Activated naive CD8-positive, alpha-beta T cell treated with anti-CD3 and anti-CD28 coated beads, Interleukin-2, amount 10 ng/mL, durations not matched to agents 7 days and 5 days (primary cell): ENCODE measurements at regions not wholly inside any gene's neighbourhood (a gene's known extent, or its start where the extent isn't known, plus 50 kb on each side); places are given as distances from the start of the nearest gene placed in this dataset.
"Not testable (repeated sequence)": the region's sequence is repeated elsewhere in the genome, so short reads cannot be mapped to it uniquely, and the experiment has no call there.

Experiments
- ATAC-seq: fragments of 150-1000 bp; cut with Tn5 transposase; one replicate; pipeline ENCODE4 v1.10.0; 2021; ENCODE audit warnings: low read depth, moderate library complexity
- POLR2A ChIA-PET: fragments of 350-600 bp; sonication (Branson Sonifier 250); formaldehyde crosslinking; loops from one replicate; lab custom pipeline; 2021; ENCODE audit warnings: antibody characterized with exemption; lab: Charles Lee
- DNase-seq: peaks from one replicate; pipeline ENCODE4 v3.0.0; 2021
- H3K27ac Mint-ChIP-seq: one replicate; pipeline ENCODE4 v1.8.0; 2022; ENCODE audit warnings: mild to moderate bottlenecking, mixed read lengths
- H3K27me3 Mint-ChIP-seq: one replicate; pipeline ENCODE4 v1.8.0; 2022; ENCODE audit warnings: mild to moderate bottlenecking, moderate library complexity, mixed read lengths
- H3K36me3 Mint-ChIP-seq: one replicate; pipeline ENCODE4 v1.8.0; 2021; ENCODE audit warnings: mild to moderate bottlenecking, mixed read lengths
- H3K4me1 Mint-ChIP-seq: one replicate; pipeline ENCODE4 v1.8.0; 2021; ENCODE audit warnings: mixed read lengths
- H3K4me3 Mint-ChIP-seq: one replicate; pipeline ENCODE4 v1.8.0; 2022; ENCODE audit warnings: mild to moderate bottlenecking, moderate library complexity, mixed read lengths
- H3K9me3 Mint-ChIP-seq: one replicate; pipeline ENCODE4 v1.8.0; 2021; ENCODE audit warnings: mixed read lengths

GRCh38 chr4:126637706-126638105 is 995.1 kb upstream of the INTU start:
- H3K9me3 Mint-ChIP-seq, result peaks cover 2% of the 10 kb centered on the region
- no peaks in the 10 kb centered on the region for H3K4me1 Mint-ChIP-seq
- no peak for DNase-seq
- H3K27ac Mint-ChIP-seq, result no peak overlapping the region
- H3K36me3 Mint-ChIP-seq, result no peaks in the 10 kb centered on the region
- H3K27me3 Mint-ChIP-seq, result no peaks in the 10 kb centered on the region
- H3K4me3 Mint-ChIP-seq, result no peak overlapping the region
- ATAC-seq, result no peak
- POLR2A ChIA-PET, result no interaction called here

- Mint-ChIP-seq H3K27ac (no peak overlapping the region), H3K36me3 (no peaks in the 10 kb centered on the region), H3K27me3 (no peaks in the 10 kb centered on the region), H3K9me3 (peaks cover under 1% of the 10 kb centered on the region), H3K4me3 (no peak overlapping the region), H3K4me1 (no peaks in the 10 kb centered on the region)
- POLR2A ChIA-PET, result no interaction called here
- ATAC-seq (no peak), DNase-seq (no peak)
Measured at GRCh38 chr4:126647320-126647719, 985.4 kb upstream of the INTU start.

DNA sequence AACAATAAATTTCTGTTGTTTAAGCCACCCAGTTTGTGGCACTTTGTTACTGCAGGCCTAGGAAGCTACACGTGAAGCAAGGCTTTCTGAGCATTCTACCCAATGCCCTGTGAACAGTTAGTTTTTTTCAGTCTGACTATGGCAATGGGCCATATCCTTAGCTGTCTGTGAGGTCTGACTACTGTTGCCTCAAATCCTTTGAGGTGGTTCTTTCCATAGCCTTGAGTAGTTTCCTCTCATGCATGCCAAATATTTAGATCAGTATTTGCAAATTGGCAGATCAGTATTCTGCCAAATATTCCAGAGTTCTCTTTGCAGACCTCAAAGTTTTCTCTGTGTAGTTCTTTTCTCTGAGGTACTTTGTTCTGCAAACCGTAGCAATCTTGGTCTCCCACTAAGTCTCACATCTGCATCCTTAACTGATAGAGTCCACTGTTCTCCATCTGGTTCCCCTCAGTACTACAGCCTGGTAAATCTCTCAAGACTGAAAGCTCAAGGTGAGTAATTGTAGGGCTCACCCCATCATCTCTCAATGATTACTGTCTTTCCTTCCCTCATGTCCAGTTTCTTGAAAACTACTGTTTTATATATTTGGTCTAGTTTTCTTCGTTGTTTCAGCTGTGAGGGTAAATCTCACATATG is 984.9 kb upstream of the INTU start:
- no peaks in the 10 kb centered on the region for H3K4me1 Mint-ChIP-seq
- POLR2A ChIA-PET, result no interaction called here
- no peak overlapping the region for H3K27ac Mint-ChIP-seq
- no peak for ATAC-seq
- no peaks in the 10 kb centered on the region for H3K9me3 Mint-ChIP-seq
- no peak overlapping the region for H3K4me3 Mint-ChIP-seq
- no peaks in the 10 kb centered on the region for H3K27me3 Mint-ChIP-seq
- DNase-seq, result no peak
- H3K36me3 Mint-ChIP-seq, result no peaks in the 10 kb centered on the region

DNA sequence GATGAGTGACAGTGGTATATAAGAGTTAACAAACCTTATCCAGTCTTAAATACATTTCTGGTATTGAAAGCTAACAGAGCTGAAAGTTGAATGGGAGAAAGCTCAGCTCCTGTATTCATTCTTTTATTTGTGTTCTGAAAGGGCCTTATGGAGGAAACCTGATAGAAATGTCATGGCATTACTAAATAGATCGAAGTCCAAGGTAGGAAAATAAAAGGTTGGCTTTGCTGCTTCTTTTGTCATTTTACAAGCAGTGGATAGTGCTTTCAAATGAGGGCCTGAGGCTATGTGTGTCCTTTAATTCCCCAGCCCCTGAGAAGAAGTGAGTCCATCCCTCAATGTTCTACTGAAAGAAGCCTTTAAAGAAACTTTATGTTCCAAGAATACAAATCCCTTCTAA is 974.3 kb upstream of the INTU start:
- Mint-ChIP-seq H3K27ac (no peak overlapping the region), H3K9me3 (no peaks in the 10 kb centered on the region), H3K4me1 (no peaks in the 10 kb centered on the region), H3K36me3 (no peaks in the 10 kb centered on the region), H3K4me3 (no peak overlapping the region), H3K27me3 (no peaks in the 10 kb centered on the region)
- DNase-seq, result no peak
- POLR2A ChIA-PET, result no interaction called here
- no peak for ATAC-seq

DNA sequence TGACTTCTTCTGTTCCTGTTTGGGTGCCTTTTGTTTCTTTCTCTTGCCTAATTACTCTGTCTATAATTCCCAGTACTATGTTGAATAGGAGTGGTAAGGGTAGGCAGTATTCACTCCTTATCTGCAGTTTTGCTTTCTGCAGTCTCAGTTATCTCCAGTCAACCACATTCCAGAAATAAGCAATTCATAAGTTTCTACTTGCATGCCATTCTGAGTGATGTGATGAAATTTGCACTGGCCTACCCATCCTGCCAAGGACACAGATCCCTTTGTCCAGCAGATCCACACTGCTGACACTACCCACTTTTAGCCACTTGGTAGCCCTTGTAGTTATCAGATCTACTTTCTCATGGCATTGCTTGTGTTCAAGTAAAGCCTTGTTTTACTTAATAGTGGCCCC is 971.6 kb upstream of the INTU start:
- ATAC-seq (no peak), DNase-seq (no peak)
- no peaks in the 10 kb centered on the region for H3K9me3 Mint-ChIP-seq
- no peak overlapping the region for H3K4me3 Mint-ChIP-seq
- H3K4me1 Mint-ChIP-seq, result no peaks in the 10 kb centered on the region
- no peaks in the 10 kb centered on the region for H3K36me3 Mint-ChIP-seq
- no peak overlapping the region for H3K27ac Mint-ChIP-seq
- H3K27me3 Mint-ChIP-seq, result no peaks in the 10 kb centered on the region
- POLR2A ChIA-PET, result no interaction called here

GRCh38 chr4:126664839-126665238 is 967.9 kb upstream of the INTU start:
- Mint-ChIP-seq H3K9me3 (no peaks in the 10 kb centered on the region), H3K27me3 (no peaks in the 10 kb centered on the region), H3K27ac (no peak overlapping the region), H3K4me3 (no peak overlapping the region), H3K36me3 (no peaks in the 10 kb centered on the region), H3K4me1 (no peaks in the 10 kb centered on the region)
- ATAC-seq (no peak), DNase-seq (no peak)
- POLR2A ChIA-PET, result no interaction called here

DNA sequence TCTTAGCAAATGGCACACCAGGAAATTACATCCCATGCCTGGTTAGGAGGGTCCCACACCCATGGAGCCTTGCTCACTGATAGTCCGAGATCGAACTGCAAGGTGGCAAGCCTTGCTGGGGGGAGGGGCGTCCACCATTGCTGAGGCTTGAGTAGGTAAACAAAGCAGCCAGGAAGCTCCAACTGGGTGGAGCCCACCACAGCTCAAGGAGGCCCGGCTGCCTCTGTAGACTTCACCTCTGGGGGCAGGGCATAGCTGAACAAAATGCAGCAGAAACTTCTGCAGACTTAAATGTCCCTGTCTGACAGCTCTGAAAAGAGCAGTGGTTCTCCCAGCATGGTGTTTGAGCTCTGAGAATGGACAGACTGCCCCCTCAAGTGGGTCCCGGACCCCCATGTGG is 962.7 kb upstream of the INTU start:
- H3K4me1 Mint-ChIP-seq, H3K27me3 Mint-ChIP-seq, POLR2A ChIA-PET, DNase-seq, H3K9me3 Mint-ChIP-seq, ATAC-seq, H3K4me3 Mint-ChIP-seq, H3K27ac Mint-ChIP-seq, H3K36me3 Mint-ChIP-seq: not testable (repeated sequence)

DNA sequence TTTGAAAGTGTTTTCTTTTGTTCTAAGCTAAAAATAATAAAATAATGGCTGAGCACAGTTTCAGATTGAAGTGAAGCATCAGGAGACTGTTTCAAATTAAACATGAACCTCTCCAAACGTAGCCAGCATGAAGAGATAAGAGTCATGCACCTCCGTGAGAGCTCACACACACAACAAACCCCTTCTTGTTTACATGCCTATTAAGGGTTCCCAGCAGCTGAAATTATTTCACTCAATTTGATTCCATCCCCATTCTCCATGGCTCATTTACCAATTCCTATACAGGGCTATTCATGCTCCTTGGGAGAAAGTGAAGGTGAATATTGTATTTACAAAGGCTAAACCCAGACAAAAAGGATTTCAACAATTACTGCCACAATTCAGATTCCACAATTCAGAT is 954.1 kb upstream of the INTU start:
- DNase-seq (no peak), ATAC-seq (no peak)
- Mint-ChIP-seq H3K4me1 (no peaks in the 10 kb centered on the region), H3K27me3 (no peaks in the 10 kb centered on the region), H3K36me3 (no peaks in the 10 kb centered on the region), H3K9me3 (peaks cover 2% of the 10 kb centered on the region), H3K4me3 (no peak overlapping the region), H3K27ac (no peak overlapping the region)
- POLR2A ChIA-PET, result no interaction called here

DNA sequence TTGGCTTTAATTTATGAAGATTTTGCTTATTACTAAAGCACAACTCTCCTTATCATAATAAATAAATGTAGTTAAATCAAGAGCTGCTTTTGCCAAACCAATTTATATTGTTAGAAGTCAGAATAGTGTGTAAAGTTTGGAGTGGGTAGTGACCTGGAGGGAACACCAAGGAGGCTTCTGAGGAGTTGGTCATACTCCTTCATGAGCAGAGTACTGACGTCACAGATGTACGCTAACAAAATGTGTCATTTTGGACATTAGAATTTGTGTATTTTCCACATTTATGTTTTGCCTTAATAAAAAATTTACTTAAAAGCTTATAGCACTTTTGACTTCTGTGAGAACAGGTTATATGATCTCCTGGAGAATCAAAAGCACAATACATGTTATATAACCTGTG is 953.5 kb upstream of the INTU start:
- peaks cover 2% of the 10 kb centered on the region for H3K9me3 Mint-ChIP-seq
- DNase-seq, result no peak
- POLR2A ChIA-PET, result no interaction called here
- H3K27me3 Mint-ChIP-seq, result no peaks in the 10 kb centered on the region
- H3K4me1 Mint-ChIP-seq, result no peaks in the 10 kb centered on the region
- H3K4me3 Mint-ChIP-seq, result no peak overlapping the region
- H3K36me3 Mint-ChIP-seq, result no peaks in the 10 kb centered on the region
- H3K27ac Mint-ChIP-seq, result no peak overlapping the region
- ATAC-seq, result no peak

- POLR2A ChIA-PET, result no interaction called here
- DNase-seq (no peak), ATAC-seq (no peak)
- Mint-ChIP-seq H3K4me3 (no peak overlapping the region), H3K36me3 (no peaks in the 10 kb centered on the region), H3K27ac (no peak overlapping the region), H3K27me3 (no peaks in the 10 kb centered on the region), H3K9me3 (no peaks in the 10 kb centered on the region), H3K4me1 (no peaks in the 10 kb centered on the region)
Measured at GRCh38 chr4:126682250-126682649, 950.5 kb upstream of the INTU start.

DNA sequence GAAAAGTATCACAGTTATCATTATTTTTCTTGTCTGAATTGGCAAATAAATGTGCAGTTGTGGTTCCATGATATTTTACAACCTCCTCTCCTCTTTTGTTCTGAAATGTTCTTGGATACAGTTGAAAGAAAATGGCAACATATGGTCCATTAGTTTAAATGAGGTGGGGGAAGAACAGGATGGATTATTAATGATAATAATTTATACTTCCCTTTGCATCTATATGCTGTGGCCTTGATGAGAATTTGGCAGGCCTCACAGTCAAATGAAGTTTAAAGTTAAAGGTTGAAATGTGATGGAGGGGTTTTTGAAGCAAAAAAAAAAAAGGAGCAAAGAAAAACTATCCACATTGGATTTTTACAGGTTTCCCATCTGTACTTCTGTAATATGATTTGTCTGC is 946.3 kb upstream of the INTU start:
- DNase-seq, result no peak

GRCh38 chr4:126687655-126688358 is 945.0 kb upstream of the INTU start:
- POLR2A ChIA-PET, result no interaction called here
- Mint-ChIP-seq H3K27me3 (no peaks in the 10 kb centered on the region), H3K4me1 (no peaks in the 10 kb centered on the region), H3K27ac (no peak overlapping the region), H3K36me3 (no peaks in the 10 kb centered on the region), H3K4me3 (no peak overlapping the region), H3K9me3 (no peaks in the 10 kb centered on the region)
- DNase-seq (no peak), ATAC-seq (no peak)

More for the DNA sequence above, 946.3 kb upstream of the INTU start:
- no peak overlapping the region for H3K4me3 Mint-ChIP-seq
- ATAC-seq, result no peak
- H3K36me3 Mint-ChIP-seq, result no peaks in the 10 kb centered on the region
- no peaks in the 10 kb centered on the region for H3K27me3 Mint-ChIP-seq
- POLR2A ChIA-PET, result no interaction called here
- no peaks in the 10 kb centered on the region for H3K9me3 Mint-ChIP-seq
- no peak overlapping the region for H3K27ac Mint-ChIP-seq
- no peaks in the 10 kb centered on the region for H3K4me1 Mint-ChIP-seq

DNA sequence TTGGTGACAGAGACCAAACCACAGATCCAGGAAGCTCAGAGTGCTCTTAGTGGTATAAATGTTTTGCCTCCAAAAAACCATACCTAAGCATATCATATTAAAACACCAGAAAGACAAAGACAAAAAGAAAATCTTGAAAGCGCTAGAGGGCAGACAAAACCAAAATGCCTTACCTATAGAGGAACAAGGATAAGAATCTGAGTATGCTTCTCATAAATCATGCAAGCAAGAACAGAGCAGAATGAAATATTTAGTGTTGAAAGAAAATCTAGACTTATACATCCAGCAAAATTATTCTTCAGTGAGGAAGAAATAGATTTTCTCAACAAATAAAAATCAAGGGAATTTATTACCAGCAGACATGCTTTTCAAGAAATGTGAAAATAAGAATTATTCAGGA is 941.0 kb upstream of the INTU start:
- Mint-ChIP-seq H3K4me3 (no peak overlapping the region), H3K27me3 (no peaks in the 10 kb centered on the region), H3K9me3 (no peaks in the 10 kb centered on the region), H3K4me1 (no peaks in the 10 kb centered on the region), H3K36me3 (no peaks in the 10 kb centered on the region), H3K27ac (no peak overlapping the region)
- ATAC-seq, result no peak
- no peak for DNase-seq
- POLR2A ChIA-PET, result no interaction called here

- ATAC-seq (no peak), DNase-seq (no peak)
- Mint-ChIP-seq H3K9me3 (peaks cover 3% of the 10 kb centered on the region), H3K4me1 (no peaks in the 10 kb centered on the region), H3K36me3 (no peaks in the 10 kb centered on the region), H3K4me3 (no peak overlapping the region), H3K27ac (no peak overlapping the region), H3K27me3 (no peaks in the 10 kb centered on the region)
- POLR2A ChIA-PET, result no interaction called here
Measured at GRCh38 chr4:126697748-126698147, 935.0 kb upstream of the INTU start.
